Lung (tissue), 11 donors: ENCODE measurements at regions not wholly inside any gene's neighbourhood (a gene's known extent, or its start where the extent isn't known, plus 50 kb on each side); places are given as distances from the start of the nearest gene placed in this dataset.

Source experiments
- ATAC-seq: fragments of 200-7000 bp; cut with Tn5 transposase; one replicate; pipeline ENCODE4 v1.9.1; 2020; ENCODE audit warnings: moderate number of reproducible peaks; ENCODE audit not compliant: insufficient read depth, low FRiP score
- DNase-seq, 3 donors: peaks; one replicate each; pipeline ENCODE4 v3.0.0-alpha.2; 2013 to 2017
- H3K27ac ChIP-seq, 2 donors: one replicate each; pipeline ENCODE4 v1.5.1; 2013; ENCODE audit warnings: mild to moderate bottlenecking in 2 of 2, moderate library complexity in 2 of 2, control low read depth in 1 of 2, inconsistent platforms in 1 of 2, low read depth in 1 of 2, low read length in 1 of 2
- H3K27me3 ChIP-seq, 3 donors: one replicate each; pipeline ENCODE4 v1.5.1; 2013; ENCODE audit warnings: low read length in 2 of 3; ENCODE audit not compliant: control insufficient read depth in 3 of 3, insufficient read depth in 3 of 3
- H3K36me3 ChIP-seq, 4 donors: one replicate each; pipeline ENCODE4 v1.5.1; 2013; ENCODE audit warnings: low read length in 4 of 4, mild to moderate bottlenecking in 1 of 4, moderate library complexity in 1 of 4; ENCODE audit not compliant: control insufficient read depth in 4 of 4, insufficient read depth in 4 of 4
- H3K4me1 ChIP-seq, 5 donors: one replicate each; pipeline ENCODE4 v1.5.1; 2013; ENCODE audit warnings: low read length in 5 of 5, mild to moderate bottlenecking in 2 of 5, moderate library complexity in 1 of 5; ENCODE audit not compliant: control insufficient read depth in 5 of 5, insufficient read depth in 5 of 5
- H3K4me3 ChIP-seq: one replicate; pipeline ENCODE4 v1.5.1; 2013; ENCODE audit warnings: mild to moderate bottlenecking, control low read depth, moderate library complexity
- H3K9ac ChIP-seq, 2 donors: one replicate each; pipeline ENCODE4 v1.5.1; 2013; ENCODE audit warnings: low read length in 2 of 2, control low read depth in 1 of 2; ENCODE audit not compliant: insufficient read depth in 1 of 2
- H3K9me3 ChIP-seq, 4 donors: one replicate each; pipeline ENCODE4 v1.5.1; 2013; ENCODE audit warnings: low read length in 3 of 4, mild to moderate bottlenecking in 1 of 4, moderate library complexity in 1 of 4; ENCODE audit not compliant: control insufficient read depth in 4 of 4, insufficient read depth in 3 of 4
- WGBS, 2 donors: extraction: QIAGEN DNeasy Blood & Tissue Kit; methylation state at CpG; one replicate each; pipeline ENCODE4 v1.1.7; 2013; 5-methylcytosine and 5-hydroxymethylcytosine counted together
- TF ChIP-seq, protein P1 (sequence below): IDR thresholded peaks from 2 replicates; pipeline ENCODE4 v1.5.1; 2012; ENCODE audit warnings: mild to moderate bottlenecking; ENCODE audit errors: control extremely low read depth, extremely low read depth
- donor health status: control.
- donor health status: control.
- donor health status: Bipolar disorder and iron deficiency.
- donor health status: healthy.
- donor health status: DM: yes; HTN: yes; CAD: no.

DNA sequence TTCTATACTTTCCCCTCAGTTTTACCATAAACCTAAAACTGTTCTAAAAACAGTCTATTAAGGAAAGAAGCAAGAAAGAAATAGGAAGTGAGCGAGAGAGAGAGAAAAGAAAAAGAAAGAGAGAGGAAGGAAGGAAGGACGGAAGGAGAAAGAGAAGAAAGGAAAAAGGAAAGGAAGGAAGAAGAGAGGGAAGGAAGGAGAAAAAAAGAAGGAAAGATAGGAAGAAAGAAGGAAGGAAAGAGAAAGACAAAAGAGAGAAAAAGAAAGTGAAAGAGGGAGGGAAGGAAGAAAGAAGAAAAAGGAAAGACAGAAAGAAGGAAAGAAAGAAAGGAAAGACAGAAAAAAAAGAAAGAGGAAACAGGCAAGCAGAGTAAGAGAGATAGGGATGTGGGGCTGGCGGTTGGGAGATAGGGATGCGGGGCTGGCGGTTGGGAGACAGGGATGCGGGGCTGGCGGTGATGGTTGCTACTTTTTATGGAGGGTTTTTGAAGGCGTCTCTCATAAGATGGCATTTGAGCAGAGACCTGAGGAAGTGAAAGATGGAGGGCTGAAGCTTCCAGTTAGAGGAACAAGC, 70.4 kb upstream of the IRF2BP2 start:
- no peak overlapping the region for H3K9ac ChIP-seq
- H3K36me3 ChIP-seq, result no peaks in the 10 kb centered on the region
- no peak overlapping the region for H3K27ac ChIP-seq
- peaks cover 0 to 3% (median 0%) of the 10 kb centered on the region in 4 donors for H3K9me3 ChIP-seq
- WGBS, 2 donors, result 94 to 97% methylated on average over 8 of the region's 8 CpGs
- H3K4me1 ChIP-seq, result peaks cover 0 to 10% (median 5%) of the 10 kb centered on the region in 5 donors
- H3K27me3 ChIP-seq, result no peaks in the 10 kb centered on the region
- DNase-seq (no peak), ATAC-seq (no peak)
- TF ChIP-seq, protein P1, sequence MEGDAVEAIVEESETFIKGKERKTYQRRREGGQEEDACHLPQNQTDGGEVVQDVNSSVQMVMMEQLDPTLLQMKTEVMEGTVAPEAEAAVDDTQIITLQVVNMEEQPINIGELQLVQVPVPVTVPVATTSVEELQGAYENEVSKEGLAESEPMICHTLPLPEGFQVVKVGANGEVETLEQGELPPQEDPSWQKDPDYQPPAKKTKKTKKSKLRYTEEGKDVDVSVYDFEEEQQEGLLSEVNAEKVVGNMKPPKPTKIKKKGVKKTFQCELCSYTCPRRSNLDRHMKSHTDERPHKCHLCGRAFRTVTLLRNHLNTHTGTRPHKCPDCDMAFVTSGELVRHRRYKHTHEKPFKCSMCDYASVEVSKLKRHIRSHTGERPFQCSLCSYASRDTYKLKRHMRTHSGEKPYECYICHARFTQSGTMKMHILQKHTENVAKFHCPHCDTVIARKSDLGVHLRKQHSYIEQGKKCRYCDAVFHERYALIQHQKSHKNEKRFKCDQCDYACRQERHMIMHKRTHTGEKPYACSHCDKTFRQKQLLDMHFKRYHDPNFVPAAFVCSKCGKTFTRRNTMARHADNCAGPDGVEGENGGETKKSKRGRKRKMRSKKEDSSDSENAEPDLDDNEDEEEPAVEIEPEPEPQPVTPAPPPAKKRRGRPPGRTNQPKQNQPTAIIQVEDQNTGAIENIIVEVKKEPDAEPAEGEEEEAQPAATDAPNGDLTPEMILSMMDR, result no peak
- no peak overlapping the region for H3K4me3 ChIP-seq

DNA sequence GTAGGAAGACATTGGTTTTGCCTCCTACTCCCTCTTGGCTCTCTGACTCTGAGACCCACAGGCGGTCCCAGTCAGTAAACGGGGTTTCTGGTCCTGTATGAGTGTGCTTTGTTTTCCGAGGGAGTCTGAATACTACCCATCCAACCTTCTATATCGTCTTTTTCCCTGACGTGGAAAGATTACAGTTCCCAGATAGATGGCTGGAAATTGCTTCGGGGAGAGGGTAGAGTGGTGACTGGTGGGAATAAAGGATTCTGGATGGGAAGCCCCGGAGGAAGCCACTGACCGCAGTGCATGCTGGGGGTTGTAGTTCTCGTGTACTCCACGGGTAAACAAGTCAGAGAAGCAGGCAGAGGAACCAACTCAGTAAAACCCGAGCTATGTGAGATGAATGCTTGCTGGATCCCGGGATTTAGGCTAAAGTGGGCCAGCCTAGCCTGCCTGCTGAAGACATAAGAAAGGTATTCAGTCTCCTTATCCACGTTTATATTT, 66.2 kb upstream of the IRF2BP2 start:
- Histone ChIP-seq H3K27ac (peak overlapping the region; percentile 72 to 78), H3K4me1 (peaks cover 0 to 12% (median 3%) of the 10 kb centered on the region in 5 donors), H3K4me3 (no peak overlapping the region), H3K9me3 (no peaks in the 10 kb centered on the region), H3K27me3 (no peaks in the 10 kb centered on the region), H3K36me3 (no peaks in the 10 kb centered on the region), H3K9ac (peak overlapping the region in 1 of 2 donors; percentile 47)
- 8 to 12% methylated on average over 13 of the region's 13 CpGs for WGBS, 2 donors
- TF ChIP-seq, protein P1, result no peak
- DNase-seq (peak; percentile 88 to 90 (median 90)), ATAC-seq (peak; percentile 85)

DNA sequence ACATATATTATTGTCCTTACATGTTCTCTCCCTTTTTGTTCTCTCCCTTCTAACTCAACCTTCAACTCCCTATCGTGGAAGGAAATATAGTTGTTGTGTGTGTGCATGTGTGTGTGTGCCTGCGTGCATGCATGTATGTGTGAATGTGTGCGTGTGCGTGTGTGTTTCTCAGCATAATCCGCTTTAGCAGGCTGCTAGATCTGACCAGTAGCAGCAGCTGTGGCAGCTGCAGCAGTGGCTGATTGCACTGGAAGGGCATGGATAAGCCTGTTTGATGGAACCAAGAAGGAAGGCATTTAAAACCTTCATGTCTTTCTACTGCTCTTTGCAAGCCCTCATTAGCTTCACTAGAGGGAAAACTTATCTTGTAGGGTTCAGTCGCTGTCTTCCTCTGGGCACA, 65.6 kb upstream of the IRF2BP2 start:
- Histone ChIP-seq H3K27ac (no peak overlapping the region), H3K9me3 (no peaks in the 10 kb centered on the region), H3K36me3 (no peaks in the 10 kb centered on the region), H3K27me3 (no peaks in the 10 kb centered on the region), H3K9ac (no peak overlapping the region), H3K4me1 (peaks cover 0 to 12% (median 3%) of the 10 kb centered on the region in 5 donors), H3K4me3 (no peak overlapping the region)
- TF ChIP-seq, protein P1, result no peak
- WGBS, 2 donors, result 92 to 93% methylated on average over 6 of the region's 6 CpGs
- DNase-seq, result no peak
- no peak for ATAC-seq

DNA sequence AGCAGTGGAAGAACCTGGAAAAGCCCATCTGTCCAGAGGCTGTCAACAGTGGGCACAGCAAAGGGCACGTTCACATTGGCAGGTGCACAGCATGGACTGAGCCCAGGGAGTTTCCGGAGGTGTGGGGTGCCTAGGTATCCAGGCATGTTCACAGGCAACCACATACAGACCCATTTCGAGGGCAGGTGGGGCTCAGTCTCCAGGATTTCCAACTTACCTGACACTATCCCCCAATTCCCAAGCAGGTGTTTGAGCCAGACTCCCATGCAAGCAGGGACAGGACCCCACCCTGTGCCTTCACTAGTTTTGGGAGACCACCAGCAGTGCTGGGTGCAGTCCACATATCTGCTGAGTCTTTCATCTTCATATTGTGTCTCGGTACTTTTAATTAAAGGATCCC, 65.0 kb upstream of the IRF2BP2 start:
- Histone ChIP-seq H3K36me3 (no peaks in the 10 kb centered on the region), H3K9ac (no peak overlapping the region), H3K27me3 (no peaks in the 10 kb centered on the region), H3K4me1 (peaks cover 0 to 12% (median 3%) of the 10 kb centered on the region in 5 donors), H3K27ac (peak overlapping the region in 1 of 2 donors; percentile 26), H3K9me3 (no peaks in the 10 kb centered on the region), H3K4me3 (no peak overlapping the region)
- 80 to 86% methylated on average over 4 of the region's 4 CpGs for WGBS, 2 donors
- TF ChIP-seq, protein P1, result no peak
- ATAC-seq (no peak), DNase-seq (no peak)
